B cell (primary cell): ENCODE measurements at regions not wholly inside any gene's neighbourhood (a gene's known extent, or its start where the extent isn't known, plus 50 kb on each side); places are given as distances from the start of the nearest gene placed in this dataset.

Experiments used
- CTCF ChIP-seq: fragments of 200-600 bp; IDR thresholded peaks from one replicate; pipeline ENCODE4 v1.8.0; 2022; ENCODE audit warnings: antibody characterized with exemption, mild to moderate bottlenecking
- EZH2 ChIP-seq: IDR thresholded peaks from 2 replicates; pipeline ENCODE4 v1.6.1; 2012; ENCODE audit warnings: borderline replicate concordance, low read depth, mild to moderate bottlenecking, moderate library complexity, low read length; ENCODE audit not compliant: insufficient read depth, poor library complexity, severe bottlenecking

- TF ChIP-seq CTCF: no peak
- no peak for TF ChIP-seq EZH2
These were observed 95.9 kb downstream of the XCL2 start for GRCh38 chr1:168447871-168448270.
